ENCODE measurements at regions not wholly inside any gene's neighbourhood (a gene's known extent, or its start where the extent isn't known, plus 50 kb on each side); places are given as distances from the start of the nearest gene placed in this dataset.

DNA sequence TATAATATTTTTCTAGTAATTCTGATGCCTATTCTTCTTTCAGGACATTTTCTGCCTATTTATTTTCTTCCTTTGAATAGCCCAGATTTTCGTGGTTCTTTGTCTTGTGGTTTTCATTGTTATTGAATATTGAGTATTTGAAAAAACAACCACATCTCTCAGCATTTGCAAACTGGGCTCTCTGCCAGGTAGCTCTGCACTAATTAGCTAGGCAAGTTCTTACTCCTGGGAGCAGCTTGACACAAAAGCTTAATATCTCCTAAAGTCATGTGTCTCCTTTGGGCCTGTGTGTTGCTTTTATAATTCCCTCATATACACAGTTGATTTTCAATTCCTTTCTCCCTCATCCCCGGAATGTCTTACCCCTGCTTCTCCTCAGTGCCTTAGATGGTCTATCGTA is 413.5 kb upstream of the GRIA3 start:
- no peaks in the 10 kb centered on the region for H4K20me1 ChIP-seq (ENCODE audit: low read depth, low read length)
- no peaks in the 10 kb centered on the region for H3K9me3 ChIP-seq (ENCODE audit: insufficient read depth, low read length)
- H3K27me3 ChIP-seq (ENCODE audit: low read length): no peaks in the 10 kb centered on the region
- no peak overlapping the region for H3K4me3 ChIP-seq (ENCODE audit: insufficient read depth, low read length, poor library complexity, severe bottlenecking)
- H3K36me3 ChIP-seq (ENCODE audit: low read length): no peaks in the 10 kb centered on the region
- no peak overlapping the region for H3K4me2 ChIP-seq (ENCODE audit: low read depth, low read length, poor library complexity, severe bottlenecking)
- H3K9ac ChIP-seq (ENCODE audit: low read length): no peak overlapping the region
- no peak overlapping the region for H3K27ac ChIP-seq (ENCODE audit: low read depth, low read length)
- TF ChIP-seq EZH2phosphoT487 (conservative IDR thresholded peaks at IDR 0.05; ENCODE audit: low read length) (no peak), CTCF (IDR thresholded peaks at IDR 0.05; ENCODE audit: insufficient read depth, low read length, poor library complexity, severe bottlenecking) (no peak)
- H2AFZ ChIP-seq (ENCODE audit: low read depth, low read length, severe bottlenecking): no peak overlapping the region
- H3F3A ChIP-seq (ENCODE audit: insufficient read depth): no peaks in the 10 kb centered on the region
- no peaks in the 10 kb centered on the region for H3K9me2 ChIP-seq (replicated peaks; ENCODE audit: insufficient read depth, low read length)
- no peaks in the 10 kb centered on the region for H3K79me2 ChIP-seq (ENCODE audit: insufficient read depth, low read length)

- Histone ChIP-seq H3K27ac (ENCODE audit: low read depth, low read length) (no peak overlapping the region), H3K4me2 (ENCODE audit: low read depth, low read length, poor library complexity, severe bottlenecking) (no peak overlapping the region), H3F3A (ENCODE audit: insufficient read depth) (no peaks in the 10 kb centered on the region), H3K4me3 (ENCODE audit: insufficient read depth, low read length, poor library complexity, severe bottlenecking) (no peak overlapping the region), H3K9me3 (ENCODE audit: insufficient read depth, low read length) (no peaks in the 10 kb centered on the region), H3K9me2 (replicated peaks; ENCODE audit: insufficient read depth, low read length) (no peaks in the 10 kb centered on the region), H3K9ac (ENCODE audit: low read length) (no peak overlapping the region), H3K79me2 (ENCODE audit: insufficient read depth, low read length) (no peaks in the 10 kb centered on the region), H4K20me1 (ENCODE audit: low read depth, low read length) (no peaks in the 10 kb centered on the region), H3K27me3 (ENCODE audit: low read length) (no peaks in the 10 kb centered on the region), H2AFZ (ENCODE audit: low read depth, low read length, severe bottlenecking) (no peak overlapping the region), H3K36me3 (ENCODE audit: low read length) (no peaks in the 10 kb centered on the region)
- TF ChIP-seq EZH2phosphoT487 (conservative IDR thresholded peaks at IDR 0.05; ENCODE audit: low read length): no peak
Observed at GRCh38 chrX:122771933-122772332, 412.1 kb upstream of the GRIA3 start.

GRCh38 chrX:122777766-122778165 is 406.3 kb upstream of the GRIA3 start:
- H3K27me3 ChIP-seq (ENCODE audit: low read length): no peaks in the 10 kb centered on the region
- no peak overlapping the region for H2AFZ ChIP-seq (ENCODE audit: low read depth, low read length, severe bottlenecking)

GRCh38 chrX:122783918-122784317 is 400.2 kb upstream of the GRIA3 start:
- Histone ChIP-seq H4K20me1 (ENCODE audit: low read depth, low read length) (no peaks in the 10 kb centered on the region), H2AFZ (ENCODE audit: low read depth, low read length, severe bottlenecking) (no peak overlapping the region), H3K36me3 (ENCODE audit: low read length) (no peaks in the 10 kb centered on the region), H3K9ac (ENCODE audit: low read length) (no peak overlapping the region), H3K79me2 (ENCODE audit: insufficient read depth, low read length) (no peaks in the 10 kb centered on the region), H3K9me3 (ENCODE audit: insufficient read depth, low read length) (no peaks in the 10 kb centered on the region), H3K27ac (ENCODE audit: low read depth, low read length) (no peak overlapping the region), H3K27me3 (ENCODE audit: low read length) (no peaks in the 10 kb centered on the region), H3K9me2 (replicated peaks; ENCODE audit: insufficient read depth, low read length) (no peaks in the 10 kb centered on the region), H3K4me3 (ENCODE audit: insufficient read depth, low read length, poor library complexity, severe bottlenecking) (no peak overlapping the region), H3F3A (ENCODE audit: insufficient read depth) (no peaks in the 10 kb centered on the region), H3K4me2 (ENCODE audit: low read depth, low read length, poor library complexity, severe bottlenecking) (no peak overlapping the region)
- TF ChIP-seq EZH2phosphoT487 (conservative IDR thresholded peaks at IDR 0.05; ENCODE audit: low read length) (no peak), CTCF (IDR thresholded peaks at IDR 0.05; ENCODE audit: insufficient read depth, low read length, poor library complexity, severe bottlenecking) (no peak)

More at GRCh38 chrX:122777766-122778165, 406.3 kb upstream of the GRIA3 start:
- Histone ChIP-seq H3K9me2 (replicated peaks; ENCODE audit: insufficient read depth, low read length) (no peaks in the 10 kb centered on the region), H3K9me3 (ENCODE audit: insufficient read depth, low read length) (no peaks in the 10 kb centered on the region), H4K20me1 (ENCODE audit: low read depth, low read length) (no peaks in the 10 kb centered on the region), H3K9ac (ENCODE audit: low read length) (no peak overlapping the region), H3K36me3 (ENCODE audit: low read length) (no peaks in the 10 kb centered on the region), H3K4me2 (ENCODE audit: low read depth, low read length, poor library complexity, severe bottlenecking) (no peak overlapping the region), H3K27ac (ENCODE audit: low read depth, low read length) (no peak overlapping the region), H3K79me2 (ENCODE audit: insufficient read depth, low read length) (no peaks in the 10 kb centered on the region), H3F3A (ENCODE audit: insufficient read depth) (no peaks in the 10 kb centered on the region), H3K4me3 (ENCODE audit: insufficient read depth, low read length, poor library complexity, severe bottlenecking) (no peak overlapping the region)
- TF ChIP-seq CTCF (IDR thresholded peaks at IDR 0.05; ENCODE audit: insufficient read depth, low read length, poor library complexity, severe bottlenecking): no peak
- TF ChIP-seq EZH2phosphoT487 (conservative IDR thresholded peaks at IDR 0.05; ENCODE audit: low read length): no peak
